ENCODE measurements at regions not wholly inside any gene's neighbourhood (a gene's known extent, or its start where the extent isn't known, plus 50 kb on each side); places are given as distances from the start of the nearest gene placed in this dataset.

- TF ChIP-seq, protein P1, sequence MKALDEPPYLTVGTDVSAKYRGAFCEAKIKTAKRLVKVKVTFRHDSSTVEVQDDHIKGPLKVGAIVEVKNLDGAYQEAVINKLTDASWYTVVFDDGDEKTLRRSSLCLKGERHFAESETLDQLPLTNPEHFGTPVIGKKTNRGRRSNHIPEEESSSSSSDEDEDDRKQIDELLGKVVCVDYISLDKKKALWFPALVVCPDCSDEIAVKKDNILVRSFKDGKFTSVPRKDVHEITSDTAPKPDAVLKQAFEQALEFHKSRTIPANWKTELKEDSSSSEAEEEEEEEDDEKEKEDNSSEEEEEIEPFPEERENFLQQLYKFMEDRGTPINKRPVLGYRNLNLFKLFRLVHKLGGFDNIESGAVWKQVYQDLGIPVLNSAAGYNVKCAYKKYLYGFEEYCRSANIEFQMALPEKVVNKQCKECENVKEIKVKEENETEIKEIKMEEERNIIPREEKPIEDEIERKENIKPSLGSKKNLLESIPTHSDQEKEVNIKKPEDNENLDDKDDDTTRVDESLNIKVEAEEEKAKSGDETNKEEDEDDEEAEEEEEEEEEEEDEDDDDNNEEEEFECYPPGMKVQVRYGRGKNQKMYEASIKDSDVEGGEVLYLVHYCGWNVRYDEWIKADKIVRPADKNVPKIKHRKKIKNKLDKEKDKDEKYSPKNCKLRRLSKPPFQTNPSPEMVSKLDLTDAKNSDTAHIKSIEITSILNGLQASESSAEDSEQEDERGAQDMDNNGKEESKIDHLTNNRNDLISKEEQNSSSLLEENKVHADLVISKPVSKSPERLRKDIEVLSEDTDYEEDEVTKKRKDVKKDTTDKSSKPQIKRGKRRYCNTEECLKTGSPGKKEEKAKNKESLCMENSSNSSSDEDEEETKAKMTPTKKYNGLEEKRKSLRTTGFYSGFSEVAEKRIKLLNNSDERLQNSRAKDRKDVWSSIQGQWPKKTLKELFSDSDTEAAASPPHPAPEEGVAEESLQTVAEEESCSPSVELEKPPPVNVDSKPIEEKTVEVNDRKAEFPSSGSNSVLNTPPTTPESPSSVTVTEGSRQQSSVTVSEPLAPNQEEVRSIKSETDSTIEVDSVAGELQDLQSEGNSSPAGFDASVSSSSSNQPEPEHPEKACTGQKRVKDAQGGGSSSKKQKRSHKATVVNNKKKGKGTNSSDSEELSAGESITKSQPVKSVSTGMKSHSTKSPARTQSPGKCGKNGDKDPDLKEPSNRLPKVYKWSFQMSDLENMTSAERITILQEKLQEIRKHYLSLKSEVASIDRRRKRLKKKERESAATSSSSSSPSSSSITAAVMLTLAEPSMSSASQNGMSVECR (CRISPR knock-in tag; IDR thresholded peaks at IDR 0.05; ENCODE audit: borderline replicate concordance) = no peak
- TF ChIP-seq ZNF423 (CRISPR knock-in tag; IDR thresholded peaks at IDR 0.05) = no peak
- TF ChIP-seq TCF7 (CRISPR knock-in tag; IDR thresholded peaks at IDR 0.05; ENCODE audit: low read depth) = no peak
- no peak for TF ChIP-seq IRF1 (CRISPR knock-in tag; IDR thresholded peaks at IDR 0.05)
- TF ChIP-seq ETV6 (CRISPR knock-in tag; IDR thresholded peaks at IDR 0.05) = no peak
- no peak for TF ChIP-seq MLX (CRISPR knock-in tag; IDR thresholded peaks at IDR 0.05)
These were observed 229.8 kb upstream of the PLSCR5 start (continued) for GRCh38 chr3:146834917-146835316.

- no peak overlapping the region for H3K27ac Mint-ChIP-seq
- no peaks in the 10 kb centered on the region for H3K36me3 Mint-ChIP-seq
- H3K4me3 Mint-ChIP-seq = no peak overlapping the region
- H3K4me1 Mint-ChIP-seq = no peaks in the 10 kb centered on the region
- DNase-seq (ENCODE audit: low spot score) = no peak
- ChIA-PET CTCF (interaction anchor here (0.8 kb wide), 1 partner anchor 16 kb away, joined by 3 read pairs; no protein-coding TSS in a partner anchor), POLR2A (no interaction called here)
- H3K9me3 Mint-ChIP-seq = no peaks in the 10 kb centered on the region
- no peaks in the 10 kb centered on the region for H3K27me3 Mint-ChIP-seq (ENCODE audit: low read depth)
- peak; percentile 55; the same call in 1 of the 2 replicates for ATAC-seq
- no peak for TF ChIP-seq EMX1 (CRISPR knock-in tag; IDR thresholded peaks at IDR 0.05)
- no peak for TF ChIP-seq RORB (CRISPR knock-in tag; IDR thresholded peaks at IDR 0.05)
- no peak for TF ChIP-seq CREB1 (CRISPR knock-in tag; IDR thresholded peaks at IDR 0.05)
- TF ChIP-seq JAZF1 (CRISPR knock-in tag; IDR thresholded peaks at IDR 0.05) = no peak
- TF ChIP-seq ZSCAN18 (CRISPR knock-in tag; IDR thresholded peaks at IDR 0.05) = no peak
- no peak for TF ChIP-seq ZNF263 (CRISPR knock-in tag; IDR thresholded peaks at IDR 0.05; ENCODE audit: low read depth)
- no peak for TF ChIP-seq NR3C1 (CRISPR knock-in tag; conservative IDR thresholded peaks at IDR 0.05; ENCODE audit: low read depth)
- no peak for TF ChIP-seq NFE2L1 (CRISPR knock-in tag; IDR thresholded peaks at IDR 0.05)
- TF ChIP-seq STAT6 (CRISPR knock-in tag; conservative IDR thresholded peaks at IDR 0.05; ENCODE audit: low read depth) = no peak
- no peak for TF ChIP-seq ZNF138 (CRISPR knock-in tag; conservative IDR thresholded peaks at IDR 0.05)
- no peak for TF ChIP-seq TP53 (CRISPR knock-in tag; IDR thresholded peaks at IDR 0.05)
- no peak for TF ChIP-seq MYBL2 (CRISPR knock-in tag; IDR thresholded peaks at IDR 0.05)
- TF ChIP-seq, protein P2, sequence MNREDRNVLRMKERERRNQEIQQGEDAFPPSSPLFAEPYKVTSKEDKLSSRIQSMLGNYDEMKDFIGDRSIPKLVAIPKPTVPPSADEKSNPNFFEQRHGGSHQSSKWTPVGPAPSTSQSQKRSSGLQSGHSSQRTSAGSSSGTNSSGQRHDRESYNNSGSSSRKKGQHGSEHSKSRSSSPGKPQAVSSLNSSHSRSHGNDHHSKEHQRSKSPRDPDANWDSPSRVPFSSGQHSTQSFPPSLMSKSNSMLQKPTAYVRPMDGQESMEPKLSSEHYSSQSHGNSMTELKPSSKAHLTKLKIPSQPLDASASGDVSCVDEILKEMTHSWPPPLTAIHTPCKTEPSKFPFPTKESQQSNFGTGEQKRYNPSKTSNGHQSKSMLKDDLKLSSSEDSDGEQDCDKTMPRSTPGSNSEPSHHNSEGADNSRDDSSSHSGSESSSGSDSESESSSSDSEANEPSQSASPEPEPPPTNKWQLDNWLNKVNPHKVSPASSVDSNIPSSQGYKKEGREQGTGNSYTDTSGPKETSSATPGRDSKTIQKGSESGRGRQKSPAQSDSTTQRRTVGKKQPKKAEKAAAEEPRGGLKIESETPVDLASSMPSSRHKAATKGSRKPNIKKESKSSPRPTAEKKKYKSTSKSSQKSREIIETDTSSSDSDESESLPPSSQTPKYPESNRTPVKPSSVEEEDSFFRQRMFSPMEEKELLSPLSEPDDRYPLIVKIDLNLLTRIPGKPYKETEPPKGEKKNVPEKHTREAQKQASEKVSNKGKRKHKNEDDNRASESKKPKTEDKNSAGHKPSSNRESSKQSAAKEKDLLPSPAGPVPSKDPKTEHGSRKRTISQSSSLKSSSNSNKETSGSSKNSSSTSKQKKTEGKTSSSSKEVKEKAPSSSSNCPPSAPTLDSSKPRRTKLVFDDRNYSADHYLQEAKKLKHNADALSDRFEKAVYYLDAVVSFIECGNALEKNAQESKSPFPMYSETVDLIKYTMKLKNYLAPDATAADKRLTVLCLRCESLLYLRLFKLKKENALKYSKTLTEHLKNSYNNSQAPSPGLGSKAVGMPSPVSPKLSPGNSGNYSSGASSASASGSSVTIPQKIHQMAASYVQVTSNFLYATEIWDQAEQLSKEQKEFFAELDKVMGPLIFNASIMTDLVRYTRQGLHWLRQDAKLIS (CRISPR knock-in tag; IDR thresholded peaks at IDR 0.05; ENCODE audit: borderline replicate concordance) = no peak
- no peak for TF ChIP-seq NR1H2 (CRISPR knock-in tag; IDR thresholded peaks at IDR 0.05)
- TF ChIP-seq SOX15 (CRISPR knock-in tag; IDR thresholded peaks at IDR 0.05) = no peak
- no peak for TF ChIP-seq E2F4 (CRISPR knock-in tag; IDR thresholded peaks at IDR 0.05; ENCODE audit: borderline replicate concordance, low read depth)
These were observed 227.8 kb upstream of the PLSCR5 start for GRCh38 chr3:146832857-146833458.

All from WTC11 (cell line).